ENCODE measurements at regions not wholly inside any gene's neighbourhood (a gene's known extent, or its start where the extent isn't known, plus 50 kb on each side); places are given as distances from the start of the nearest gene placed in this dataset.

DNA sequence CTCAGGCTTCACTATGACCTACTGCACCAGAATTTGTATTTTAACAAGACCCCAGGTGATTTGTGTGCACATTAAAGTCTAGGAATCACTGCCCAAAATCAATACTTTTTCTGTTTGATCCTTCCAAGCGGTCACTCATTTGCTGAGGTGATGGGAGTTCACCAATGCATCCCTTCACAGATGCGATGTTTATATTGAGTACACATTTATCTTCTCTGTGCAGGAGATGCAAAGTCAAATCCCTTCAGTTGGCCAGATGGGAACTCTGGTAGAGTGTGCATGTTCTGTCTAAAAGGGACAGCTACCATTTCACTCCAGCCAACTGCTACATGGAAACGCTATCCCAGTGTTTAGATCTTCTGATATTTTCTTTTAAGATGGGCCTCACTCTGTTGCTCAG, 122.6 kb upstream of the HS3ST2 start:
- DNase-seq = no peak
- 82 to 86% (median 83%) methylated on average over 3 of the region's 3 CpGs for WGBS, 3 donors
- Histone ChIP-seq H3K4me3 (no peak overlapping the region), H3K27ac (no peak overlapping the region), H3K36me3 (no peaks in the 10 kb centered on the region), H3K9me3 (no peaks in the 10 kb centered on the region), H3K4me1 (ENCODE audit: insufficient read depth) (peaks cover 1% of the 10 kb centered on the region), H3K27me3 (no peaks in the 10 kb centered on the region)
- TF ChIP-seq EP300 (IDR thresholded peaks at IDR 0.05) (no peak), POLR2A (IDR thresholded peaks at IDR 0.05) (no peak)
- TF ChIP-seq, protein P1, sequence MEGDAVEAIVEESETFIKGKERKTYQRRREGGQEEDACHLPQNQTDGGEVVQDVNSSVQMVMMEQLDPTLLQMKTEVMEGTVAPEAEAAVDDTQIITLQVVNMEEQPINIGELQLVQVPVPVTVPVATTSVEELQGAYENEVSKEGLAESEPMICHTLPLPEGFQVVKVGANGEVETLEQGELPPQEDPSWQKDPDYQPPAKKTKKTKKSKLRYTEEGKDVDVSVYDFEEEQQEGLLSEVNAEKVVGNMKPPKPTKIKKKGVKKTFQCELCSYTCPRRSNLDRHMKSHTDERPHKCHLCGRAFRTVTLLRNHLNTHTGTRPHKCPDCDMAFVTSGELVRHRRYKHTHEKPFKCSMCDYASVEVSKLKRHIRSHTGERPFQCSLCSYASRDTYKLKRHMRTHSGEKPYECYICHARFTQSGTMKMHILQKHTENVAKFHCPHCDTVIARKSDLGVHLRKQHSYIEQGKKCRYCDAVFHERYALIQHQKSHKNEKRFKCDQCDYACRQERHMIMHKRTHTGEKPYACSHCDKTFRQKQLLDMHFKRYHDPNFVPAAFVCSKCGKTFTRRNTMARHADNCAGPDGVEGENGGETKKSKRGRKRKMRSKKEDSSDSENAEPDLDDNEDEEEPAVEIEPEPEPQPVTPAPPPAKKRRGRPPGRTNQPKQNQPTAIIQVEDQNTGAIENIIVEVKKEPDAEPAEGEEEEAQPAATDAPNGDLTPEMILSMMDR (IDR thresholded peaks at IDR 0.05) = no peak
- intact Hi-C loops (cut with DNase I) = loop anchor here in 1 of 4 donors (5.0 kb wide), 1 partner anchor 1124 kb away; no protein-coding TSS in a partner anchor

DNA sequence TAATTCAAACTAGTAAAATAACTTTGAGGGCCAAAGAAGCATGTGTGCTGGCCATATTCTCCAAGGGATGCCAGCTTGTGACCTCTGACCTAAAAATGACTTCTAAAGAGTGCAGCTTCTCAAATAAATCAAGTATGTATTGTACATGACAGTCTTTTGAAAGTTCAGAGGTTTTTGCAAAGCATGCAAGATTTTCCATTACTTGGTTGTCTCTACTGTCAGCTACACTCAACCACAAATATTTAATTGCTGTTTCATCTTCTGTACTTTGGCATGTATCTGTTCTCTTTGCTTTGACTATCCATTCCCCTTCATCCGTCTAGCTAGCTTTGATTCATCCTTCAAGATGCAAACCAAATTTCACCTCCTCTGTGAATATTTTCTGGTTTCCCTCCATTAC, 121.9 kb upstream of the HS3ST2 start:
- Histone ChIP-seq H3K4me3 (no peak overlapping the region), H3K36me3 (no peaks in the 10 kb centered on the region), H3K9me3 (no peaks in the 10 kb centered on the region), H3K27ac (no peak overlapping the region), H3K27me3 (no peaks in the 10 kb centered on the region), H3K4me1 (ENCODE audit: insufficient read depth) (peaks cover 1% of the 10 kb centered on the region)
- intact Hi-C loops (cut with DNase I) = loop anchor here in 1 of 4 donors (5.0 kb wide), 1 partner anchor 1125 kb away; no protein-coding TSS in a partner anchor
- TF ChIP-seq, protein P1 (IDR thresholded peaks at IDR 0.05) = no peak
- TF ChIP-seq EP300 (IDR thresholded peaks at IDR 0.05) (no peak), POLR2A (IDR thresholded peaks at IDR 0.05) (no peak)
- DNase-seq = no peak
- 57 to 67% (median 58%) methylated on average over 1 of the region's 1 CpG for WGBS, 3 donors

DNA sequence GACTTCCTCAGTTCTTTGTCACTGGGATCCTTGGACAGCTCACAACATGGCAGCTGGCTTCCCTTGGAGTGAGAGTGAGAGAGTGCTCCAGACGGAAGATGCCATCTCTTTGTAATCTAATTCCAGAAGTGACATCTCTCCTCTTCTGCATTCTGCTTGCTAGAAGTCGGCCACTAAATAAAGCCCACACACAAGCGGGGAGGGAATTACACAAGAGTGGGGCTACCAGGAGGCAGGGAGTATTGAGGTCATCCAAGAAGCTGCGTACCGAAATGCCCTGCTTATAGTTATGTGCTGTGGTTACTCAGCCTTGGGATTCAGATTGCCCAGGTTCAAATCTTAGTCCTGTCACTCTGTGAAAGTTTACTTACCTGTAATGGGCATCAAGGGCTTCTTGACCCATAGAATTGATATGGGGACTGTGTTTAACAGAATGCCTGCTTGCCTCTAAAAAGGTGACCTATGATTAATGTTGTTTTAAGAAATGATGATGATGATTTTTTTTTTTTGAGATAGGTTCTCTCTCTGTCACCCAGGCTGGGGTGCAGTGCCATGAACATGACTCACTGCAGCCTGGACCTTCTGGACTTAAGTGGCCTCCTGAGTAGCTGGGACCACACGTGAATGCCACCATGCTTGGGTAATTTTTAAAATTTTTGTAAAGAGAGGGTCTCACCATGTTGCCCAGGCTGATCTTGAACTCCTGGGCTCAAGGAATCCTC, 120.9 kb upstream of the HS3ST2 start:
- no peak for DNase-seq
- WGBS, 3 donors = 79 to 86% (median 84%) methylated on average over 6 of the region's 6 CpGs
- intact Hi-C loops (cut with DNase I) = loop anchor here in 1 of 4 donors (5.0 kb wide), 1 partner anchor 1126 kb away; no protein-coding TSS in a partner anchor
- TF ChIP-seq, protein P1 (IDR thresholded peaks at IDR 0.05) = no peak
- no peak for TF ChIP-seq POLR2A (IDR thresholded peaks at IDR 0.05)
- no peak for TF ChIP-seq EP300 (IDR thresholded peaks at IDR 0.05)
- no peaks in the 10 kb centered on the region for H3K9me3 ChIP-seq
- no peak overlapping the region for H3K27ac ChIP-seq
- peaks cover 1% of the 10 kb centered on the region for H3K4me1 ChIP-seq (ENCODE audit: insufficient read depth)
- no peak overlapping the region for H3K4me3 ChIP-seq
- H3K27me3 ChIP-seq = no peaks in the 10 kb centered on the region
- no peaks in the 10 kb centered on the region for H3K36me3 ChIP-seq

DNA sequence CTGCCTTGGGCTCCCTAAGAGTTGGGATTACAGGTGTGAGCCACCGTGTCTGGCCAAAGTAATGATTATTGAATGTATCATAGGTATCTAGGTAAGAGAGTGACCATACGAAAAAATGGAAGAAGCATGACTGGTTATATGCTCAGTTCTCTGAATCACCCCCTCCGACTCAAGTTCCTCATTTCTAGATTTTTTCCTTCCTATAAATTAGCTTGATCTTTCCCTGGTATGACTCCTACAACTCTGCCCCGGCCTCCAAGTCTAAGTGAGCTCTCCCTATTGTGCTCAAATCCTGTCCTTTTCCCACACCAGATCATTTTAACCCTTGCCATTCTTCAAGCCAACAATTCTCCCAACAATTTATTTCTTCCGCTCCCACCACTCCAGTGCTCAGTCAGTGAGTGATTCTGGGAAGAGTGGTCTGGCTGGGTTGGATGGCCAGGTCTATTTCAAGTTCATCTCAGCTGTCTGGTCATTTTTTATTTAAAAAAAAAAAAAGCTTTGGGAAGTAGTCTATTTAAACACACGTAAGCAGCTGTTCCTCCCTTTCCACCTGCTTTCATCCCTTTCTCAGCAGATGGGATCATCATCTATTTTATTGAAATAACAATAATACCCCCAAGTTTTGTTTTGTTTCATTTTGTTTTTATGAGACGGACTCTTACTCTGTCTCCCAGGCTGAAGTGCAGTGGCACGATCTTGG, 120.2 kb upstream of the HS3ST2 start:
- TF ChIP-seq POLR2A (IDR thresholded peaks at IDR 0.05) = no peak
- TF ChIP-seq, protein P1 (IDR thresholded peaks at IDR 0.05) = no peak
- TF ChIP-seq EP300 (IDR thresholded peaks at IDR 0.05) = no peak
- intact Hi-C loops (cut with DNase I) = loop anchor here in 1 of 4 donors (5.0 kb wide), 1 partner anchor 1126 kb away; no protein-coding TSS in a partner anchor
- Histone ChIP-seq H3K36me3 (no peaks in the 10 kb centered on the region), H3K9me3 (no peaks in the 10 kb centered on the region), H3K4me3 (no peak overlapping the region), H3K27me3 (no peaks in the 10 kb centered on the region), H3K4me1 (ENCODE audit: insufficient read depth) (peaks cover 1% of the 10 kb centered on the region), H3K27ac (no peak overlapping the region)
- WGBS, 3 donors = 74 to 79% (median 77%) methylated on average over 8 of the region's 8 CpGs
- DNase-seq = no peak
